Brain microvascular endothelial cell (primary cell): ENCODE measurements at regions not wholly inside any gene's neighbourhood (a gene's known extent, or its start where the extent isn't known, plus 50 kb on each side); places are given as distances from the start of the nearest gene placed in this dataset.
"Not testable (repeated sequence)": the region's sequence is repeated elsewhere in the genome, so short reads cannot be mapped to it uniquely, and the experiment has no call there.

Experiments used
- DNase-seq: peaks from one replicate; pipeline ENCODE4 v3.0.0-alpha.2; 2020
- H3K27ac ChIP-seq: fragments of 250-450 bp; sonication (Bioruptor Pico); 2 replicates; pipeline ENCODE4 v1.5.1; 2020; ENCODE audit warnings: mild to moderate bottlenecking, moderate library complexity
- H3K27me3 ChIP-seq: fragments of 250-450 bp; sonication (Bioruptor Pico); replicated peaks from 2 replicates; pipeline ENCODE4 v1.5.1; 2020; ENCODE audit warnings: mild to moderate bottlenecking
- H3K36me3 ChIP-seq: fragments of 250-450 bp; sonication (Bioruptor Pico); replicated peaks from 2 replicates; pipeline ENCODE4 v1.5.1; 2020; ENCODE audit warnings: mild to moderate bottlenecking
- H3K4me3 ChIP-seq: 2 replicates; pipeline ENCODE4 v1.5.1; 2011; ENCODE audit warnings: low read depth, mild to moderate bottlenecking, control low read depth, low read length, moderate library complexity
- in situ Hi-C: cut with HindIII; loops from 2 replicates; pipeline ENCODE4 v1.10.0; 2017; ENCODE audit warnings: low sequenced_read_pairs, low pct_ligation_motif_present
- TF ChIP-seq, protein P1 (sequence below): IDR thresholded peaks from 2 replicates; pipeline ENCODE4 v1.5.1; 2011; ENCODE audit warnings: low read depth, mild to moderate bottlenecking, moderate library complexity, low read length, control low read depth, inconsistent platforms; ENCODE audit errors: missing control alignments

DNA sequence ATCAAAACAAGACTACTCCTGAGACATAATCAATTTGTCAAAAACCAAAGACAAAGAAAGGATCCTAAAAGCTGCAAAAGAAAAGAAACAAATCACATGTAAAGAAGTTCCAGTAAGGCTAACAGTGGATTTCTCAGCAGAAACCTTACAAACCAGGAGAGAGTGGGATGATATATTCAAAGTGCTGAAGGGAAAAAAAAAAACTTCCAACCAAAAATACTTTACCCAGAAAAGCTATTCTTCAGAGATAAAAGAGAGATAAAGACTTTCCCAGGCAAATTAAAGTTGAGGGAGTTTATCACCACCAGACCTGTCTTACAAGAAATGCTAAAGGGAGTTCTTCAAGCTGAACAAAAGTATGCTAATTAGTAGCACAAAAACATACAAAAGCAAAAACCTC, 91.9 kb upstream of the PPP2R5C start:
- in situ Hi-C loops: no loop called here
- peaks cover 6% of the 10 kb centered on the region for H3K27me3 ChIP-seq
- TF ChIP-seq, protein P1, sequence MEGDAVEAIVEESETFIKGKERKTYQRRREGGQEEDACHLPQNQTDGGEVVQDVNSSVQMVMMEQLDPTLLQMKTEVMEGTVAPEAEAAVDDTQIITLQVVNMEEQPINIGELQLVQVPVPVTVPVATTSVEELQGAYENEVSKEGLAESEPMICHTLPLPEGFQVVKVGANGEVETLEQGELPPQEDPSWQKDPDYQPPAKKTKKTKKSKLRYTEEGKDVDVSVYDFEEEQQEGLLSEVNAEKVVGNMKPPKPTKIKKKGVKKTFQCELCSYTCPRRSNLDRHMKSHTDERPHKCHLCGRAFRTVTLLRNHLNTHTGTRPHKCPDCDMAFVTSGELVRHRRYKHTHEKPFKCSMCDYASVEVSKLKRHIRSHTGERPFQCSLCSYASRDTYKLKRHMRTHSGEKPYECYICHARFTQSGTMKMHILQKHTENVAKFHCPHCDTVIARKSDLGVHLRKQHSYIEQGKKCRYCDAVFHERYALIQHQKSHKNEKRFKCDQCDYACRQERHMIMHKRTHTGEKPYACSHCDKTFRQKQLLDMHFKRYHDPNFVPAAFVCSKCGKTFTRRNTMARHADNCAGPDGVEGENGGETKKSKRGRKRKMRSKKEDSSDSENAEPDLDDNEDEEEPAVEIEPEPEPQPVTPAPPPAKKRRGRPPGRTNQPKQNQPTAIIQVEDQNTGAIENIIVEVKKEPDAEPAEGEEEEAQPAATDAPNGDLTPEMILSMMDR: no peak
- H3K36me3 ChIP-seq: no peaks in the 10 kb centered on the region
- no peak for DNase-seq
- H3K27ac ChIP-seq: no peak overlapping the region
- no peak overlapping the region for H3K4me3 ChIP-seq

DNA sequence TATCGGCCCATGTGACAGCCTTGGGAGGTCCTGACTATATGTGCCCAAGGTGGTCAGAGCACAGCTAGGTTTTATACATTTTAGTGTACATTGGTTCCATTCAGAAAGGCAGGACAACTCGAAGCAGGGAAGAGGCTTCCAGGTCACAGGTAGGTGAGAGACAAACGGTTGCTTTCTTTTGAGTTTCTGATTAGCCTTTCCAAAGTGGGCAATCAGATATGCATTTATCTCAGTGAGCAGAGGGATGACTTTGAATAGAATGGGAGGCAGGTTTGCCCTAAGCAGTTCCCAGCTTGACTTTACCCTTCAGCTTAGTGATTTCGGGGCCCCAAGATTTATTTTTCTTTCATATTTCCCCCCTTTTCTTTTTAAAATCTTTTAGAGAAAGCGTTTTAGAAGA, 87.6 kb upstream of the PPP2R5C start:
- in situ Hi-C loops: no loop called here
- TF ChIP-seq, protein P1: no peak
- no peak overlapping the region for H3K4me3 ChIP-seq
- no peaks in the 10 kb centered on the region for H3K36me3 ChIP-seq
- no peak for DNase-seq
- H3K27ac ChIP-seq: no peak overlapping the region
- H3K27me3 ChIP-seq: no peaks in the 10 kb centered on the region

DNA sequence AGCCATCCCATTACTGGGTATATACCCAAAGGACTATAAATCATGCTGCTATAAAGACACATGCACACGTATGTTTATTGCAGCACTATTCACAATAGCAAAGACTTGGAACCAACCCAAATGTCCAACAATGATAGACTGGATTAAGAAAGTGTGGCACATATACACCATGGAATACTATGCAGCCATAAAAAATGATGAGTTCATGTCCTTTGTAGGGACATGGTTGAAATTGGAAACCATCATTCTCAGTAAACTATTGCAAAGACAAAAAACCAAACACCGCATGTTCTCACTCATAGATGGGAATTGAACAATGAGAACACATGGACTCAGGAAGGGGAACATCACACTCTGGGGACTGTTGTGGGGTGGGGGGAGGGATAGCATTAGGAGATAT, 85.7 kb upstream of the PPP2R5C start:
- DNase-seq, H3K4me3 ChIP-seq, H3K27me3 ChIP-seq, in situ Hi-C loops, H3K36me3 ChIP-seq, H3K27ac ChIP-seq: not testable (repeated sequence)

DNA sequence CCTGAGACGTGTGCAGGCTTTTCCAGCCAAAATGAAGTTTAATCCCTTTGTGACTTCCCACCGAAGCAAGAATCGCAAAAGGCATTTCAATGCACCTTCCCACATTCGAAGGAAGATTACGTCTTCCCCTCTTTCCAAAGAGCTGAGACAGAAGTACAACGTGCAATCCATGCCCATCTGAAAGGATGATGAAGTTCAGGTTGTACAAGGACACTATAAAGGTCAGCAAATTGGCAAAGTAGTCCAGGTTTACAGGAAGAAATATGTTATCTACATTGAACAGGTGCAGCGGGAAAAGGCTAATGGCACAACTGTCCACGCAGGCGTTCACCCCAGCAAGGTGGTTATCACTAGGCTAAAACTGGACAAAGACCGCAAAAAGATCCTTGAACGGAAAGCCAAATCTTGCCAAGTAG, 83.6 kb upstream of the PPP2R5C start:
- in situ Hi-C loops, H3K27me3 ChIP-seq, H3K4me3 ChIP-seq, H3K36me3 ChIP-seq, H3K27ac ChIP-seq, DNase-seq: not testable (repeated sequence)

DNA sequence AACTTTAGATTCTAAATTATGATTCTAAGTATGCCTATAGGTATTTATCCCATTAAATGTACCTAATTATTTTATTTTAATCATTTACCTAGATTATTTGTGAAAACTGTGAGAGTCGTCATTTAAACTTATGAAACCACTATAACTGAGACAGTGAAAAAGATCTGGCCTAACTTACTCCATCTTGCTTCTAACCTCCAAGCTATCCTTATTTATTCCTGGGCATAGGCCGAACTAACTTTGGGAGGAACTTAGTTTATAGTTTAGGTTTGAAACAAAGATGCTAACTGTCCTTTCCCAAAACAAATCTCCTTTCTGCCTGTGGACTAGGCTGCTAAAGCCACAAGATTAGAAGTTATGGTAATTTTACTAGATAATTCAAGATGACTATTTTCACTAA, 79.7 kb upstream of the PPP2R5C start:
- H3K36me3 ChIP-seq: no peaks in the 10 kb centered on the region
- H3K4me3 ChIP-seq: no peak overlapping the region
- no peak overlapping the region for H3K27ac ChIP-seq
- TF ChIP-seq, protein P1: no peak
- no peaks in the 10 kb centered on the region for H3K27me3 ChIP-seq
- DNase-seq: no peak
- in situ Hi-C loops: no loop called here

DNA sequence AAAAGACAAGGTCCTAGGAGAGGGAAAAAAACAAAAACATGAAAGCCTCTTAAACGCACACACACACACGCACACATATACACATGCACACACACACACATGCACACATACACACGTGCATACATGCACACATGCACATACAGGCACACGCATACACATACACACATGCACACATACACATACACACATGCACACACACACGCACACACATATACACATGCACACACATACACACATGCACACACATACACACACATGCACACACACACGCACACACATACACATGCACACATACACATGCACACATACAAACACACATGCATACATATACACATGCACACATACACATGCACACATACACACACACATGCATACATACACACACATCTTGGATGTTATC, 78.1 kb upstream of the PPP2R5C start:
- DNase-seq: no peak
- TF ChIP-seq, protein P1: no peak
- no peak overlapping the region for H3K27ac ChIP-seq
- no peak overlapping the region for H3K4me3 ChIP-seq
- in situ Hi-C loops: no loop called here
- no peaks in the 10 kb centered on the region for H3K36me3 ChIP-seq
- no peaks in the 10 kb centered on the region for H3K27me3 ChIP-seq

DNA sequence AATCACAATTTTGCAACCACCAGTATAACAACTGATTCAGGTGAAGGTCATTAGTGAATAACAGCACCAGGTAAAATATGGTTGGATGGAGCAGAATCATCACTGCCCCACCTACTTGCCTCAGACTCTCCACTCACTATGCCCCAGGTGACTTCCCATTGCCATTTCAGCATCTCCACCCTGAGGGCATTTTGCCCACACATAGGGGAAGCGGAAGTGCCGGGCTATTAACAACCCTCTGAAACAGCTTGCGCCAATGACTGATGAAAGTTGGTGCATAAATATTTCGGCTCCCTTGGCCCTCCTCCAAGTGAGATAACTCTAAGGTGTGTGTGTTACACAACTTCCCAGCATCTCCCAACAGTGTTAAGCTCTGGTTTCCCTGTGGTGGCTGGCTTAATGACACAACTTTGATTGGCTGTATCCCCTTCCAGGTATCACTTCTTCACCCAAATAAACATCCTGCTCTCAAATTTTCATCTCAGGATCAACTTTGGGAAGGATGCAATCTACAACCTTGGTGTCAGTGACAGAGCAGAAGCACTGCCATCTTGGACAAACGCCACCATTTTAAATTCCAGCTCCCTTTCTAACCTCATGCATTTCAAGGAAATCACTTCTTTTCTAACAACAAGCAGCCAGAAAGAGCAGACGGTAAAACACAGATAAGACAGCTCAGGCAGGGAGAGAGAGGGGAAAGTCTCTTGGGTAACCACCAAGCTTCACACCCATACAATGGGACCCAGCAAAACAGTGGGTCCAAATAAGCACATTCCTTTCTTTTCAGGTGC, 73.6 kb upstream of the PPP2R5C start:
- no peak for DNase-seq

More for the DNA sequence above, 73.6 kb upstream of the PPP2R5C start:
- Histone ChIP-seq H3K27me3 (no peaks in the 10 kb centered on the region), H3K27ac (no peak overlapping the region), H3K4me3 (no peak overlapping the region), H3K36me3 (no peaks in the 10 kb centered on the region)
- TF ChIP-seq, protein P1: no peak
- in situ Hi-C loops: no loop called here
